Caco-2 (cell line): ENCODE measurements at regions not wholly inside any gene's neighbourhood (a gene's known extent, or its start where the extent isn't known, plus 50 kb on each side); places are given as distances from the start of the nearest gene placed in this dataset.

ENCODE experiments used
- BruUV-seq: library from RNA; stranded (reverse); fragments of 400-500 nt; replicated peaks from 2 replicates; lab custom pipeline; 2021; lab: Mats Ljungman, UMichigan
- CTCF ChIA-PET: fragments of 300-600 bp; sonication (Branson Sonifier 250); formaldehyde crosslinking; loops from one replicate; lab custom pipeline; 2022; ENCODE audit warnings: antibody characterized with exemption; lab: Charles Lee
- POLR2A ChIA-PET: fragments of 300-600 bp; sonication (Branson Sonifier 250); formaldehyde crosslinking; loops from one replicate; lab custom pipeline; 2022; ENCODE audit warnings: antibody characterized with exemption; lab: Charles Lee
- DNase-seq, 2 experiments: peaks; one replicate each; pipeline versions ENCODE4 v3.0.0 to v3.0.0-alpha.2; 2020 to 2022
- H3K27me3 ChIP-seq: replicated peaks from 2 replicates; pipeline ENCODE4 v1.6.0; 2011; ENCODE audit warnings: low read length; ENCODE audit not compliant: control insufficient read depth, insufficient read depth
- H3K36me3 ChIP-seq: 2 replicates; pipeline ENCODE4 v1.5.1; 2011; ENCODE audit warnings: low read length; ENCODE audit not compliant: control insufficient read depth, insufficient read depth
- H3K4me1 ChIP-seq: fragments of 250-450 bp; sonication (Bioruptor Pico); 2 replicates; pipeline ENCODE4 v1.5.1; 2020; ENCODE audit warnings: mild to moderate bottlenecking
- H3K4me3 ChIP-seq: 2 replicates; pipeline ENCODE4 v1.5.1; 2011; ENCODE audit warnings: low read depth, mild to moderate bottlenecking, control low read depth, low read length
- H3K9me3 ChIP-seq: fragments of 250-450 bp; sonication (Bioruptor Pico); 2 replicates; pipeline ENCODE4 v1.5.1; 2020; ENCODE audit warnings: mild to moderate bottlenecking, moderate library complexity
- H3K27ac Mint-ChIP-seq: one replicate; pipeline ENCODE4 v1.8.0; 2022; ENCODE audit warnings: mixed read lengths; ENCODE audit not compliant: unreplicated experiment
- H3K27me3 Mint-ChIP-seq: one replicate; pipeline ENCODE4 v1.8.0; 2022; ENCODE audit warnings: mixed read lengths; ENCODE audit not compliant: insufficient read depth, unreplicated experiment
- H3K36me3 Mint-ChIP-seq: one replicate; pipeline ENCODE4 v1.8.0; 2022; ENCODE audit warnings: mild to moderate bottlenecking, mixed read lengths; ENCODE audit not compliant: insufficient read depth, unreplicated experiment
- H3K4me1 Mint-ChIP-seq: one replicate; pipeline ENCODE4 v1.8.0; 2022; ENCODE audit warnings: low read depth, mixed read lengths; ENCODE audit not compliant: unreplicated experiment
- H3K4me3 Mint-ChIP-seq: one replicate; pipeline ENCODE4 v1.8.0; 2022; ENCODE audit warnings: mild to moderate bottlenecking, moderate library complexity, mixed read lengths; ENCODE audit not compliant: unreplicated experiment
- H3K9me3 Mint-ChIP-seq: one replicate; pipeline ENCODE4 v1.8.0; 2022; ENCODE audit warnings: mixed read lengths; ENCODE audit not compliant: unreplicated experiment
- intact Hi-C: fragments of 100-400 bp; cut with micrococcal nuclease; formaldehyde crosslinking; loops from one replicate; pipeline ENCODE4 v1.10.0; 2022; ENCODE audit not compliant: unreplicated experiment
- TF ChIP-seq, protein P1 (sequence below), 2 experiments: fragments of 200-600 bp in 1 of 2; IDR thresholded peaks; 1 replicate in 1 of 2; 2 replicates in 1 of 2; pipeline versions ENCODE4 v1.5.1 to v1.8.0; 2011 to 2022; ENCODE audit warnings: antibody characterized with exemption in 1 of 2, control low read depth in 1 of 2, inconsistent platforms in 1 of 2, low read depth in 1 of 2, low read length in 1 of 2, mild to moderate bottlenecking in 1 of 2, moderate library complexity in 1 of 2; ENCODE audit not compliant: insufficient read depth in 1 of 2, severe bottlenecking in 1 of 2, unreplicated experiment in 1 of 2

- H3K36me3 ChIP-seq, result no peaks in the 10 kb centered on the region
Observed at GRCh38 chr15:94177112-94177511, 54.2 kb upstream of the MCTP2 start.

GRCh38 chr15:94175420-94175819 lies 55.9 kb upstream of the MCTP2 start:
- H3K36me3 ChIP-seq, result no peaks in the 10 kb centered on the region
- ChIA-PET POLR2A (no interaction called here), CTCF (no interaction called here)
- H3K4me3 ChIP-seq, result no peak overlapping the region
- Mint-ChIP-seq H3K36me3 (no peaks in the 10 kb centered on the region), H3K4me3 (no peak overlapping the region), H3K27me3 (peaks cover 3% of the 10 kb centered on the region), H3K27ac (no peak overlapping the region), H3K9me3 (no peaks in the 10 kb centered on the region), H3K4me1 (no peaks in the 10 kb centered on the region)
- no peaks in the 10 kb centered on the region for H3K9me3 ChIP-seq
- no peak for DNase-seq
- BruUV-seq, result no TSS peak
- intact Hi-C loops, result no loop called here
- TF ChIP-seq, protein P1, sequence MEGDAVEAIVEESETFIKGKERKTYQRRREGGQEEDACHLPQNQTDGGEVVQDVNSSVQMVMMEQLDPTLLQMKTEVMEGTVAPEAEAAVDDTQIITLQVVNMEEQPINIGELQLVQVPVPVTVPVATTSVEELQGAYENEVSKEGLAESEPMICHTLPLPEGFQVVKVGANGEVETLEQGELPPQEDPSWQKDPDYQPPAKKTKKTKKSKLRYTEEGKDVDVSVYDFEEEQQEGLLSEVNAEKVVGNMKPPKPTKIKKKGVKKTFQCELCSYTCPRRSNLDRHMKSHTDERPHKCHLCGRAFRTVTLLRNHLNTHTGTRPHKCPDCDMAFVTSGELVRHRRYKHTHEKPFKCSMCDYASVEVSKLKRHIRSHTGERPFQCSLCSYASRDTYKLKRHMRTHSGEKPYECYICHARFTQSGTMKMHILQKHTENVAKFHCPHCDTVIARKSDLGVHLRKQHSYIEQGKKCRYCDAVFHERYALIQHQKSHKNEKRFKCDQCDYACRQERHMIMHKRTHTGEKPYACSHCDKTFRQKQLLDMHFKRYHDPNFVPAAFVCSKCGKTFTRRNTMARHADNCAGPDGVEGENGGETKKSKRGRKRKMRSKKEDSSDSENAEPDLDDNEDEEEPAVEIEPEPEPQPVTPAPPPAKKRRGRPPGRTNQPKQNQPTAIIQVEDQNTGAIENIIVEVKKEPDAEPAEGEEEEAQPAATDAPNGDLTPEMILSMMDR (IDR thresholded peaks at IDR 0.05; ENCODE audit: insufficient read depth in 1 of 2, low read depth in 1 of 2, low read length in 1 of 2, severe bottlenecking in 1 of 2, unreplicated experiment in 1 of 2), result no peak
- H3K27me3 ChIP-seq, result no peaks in the 10 kb centered on the region
- no peaks in the 10 kb centered on the region for H3K4me1 ChIP-seq

More at GRCh38 chr15:94177112-94177511, 54.2 kb upstream of the MCTP2 start:
- DNase-seq, result no peak
- no peaks in the 10 kb centered on the region for H3K36me3 Mint-ChIP-seq
- H3K27me3 Mint-ChIP-seq, result peaks cover 3% of the 10 kb centered on the region
- H3K4me3 Mint-ChIP-seq, result no peak overlapping the region
- H3K27me3 ChIP-seq, result no peaks in the 10 kb centered on the region
- no peaks in the 10 kb centered on the region for H3K9me3 ChIP-seq
- no peaks in the 10 kb centered on the region for H3K4me1 Mint-ChIP-seq
- no TSS peak for BruUV-seq
- no peak overlapping the region for H3K4me3 ChIP-seq
- ChIA-PET CTCF (no interaction called here), POLR2A (no interaction called here)
- TF ChIP-seq, protein P1 (IDR thresholded peaks at IDR 0.05; ENCODE audit: insufficient read depth in 1 of 2, low read depth in 1 of 2, low read length in 1 of 2, severe bottlenecking in 1 of 2, unreplicated experiment in 1 of 2), result no peak
- no peaks in the 10 kb centered on the region for H3K4me1 ChIP-seq
- no peak overlapping the region for H3K27ac Mint-ChIP-seq
- intact Hi-C loops, result no loop called here
- H3K9me3 Mint-ChIP-seq, result no peaks in the 10 kb centered on the region

GRCh38 chr15:94174399-94174802 lies 57.0 kb upstream of the MCTP2 start:
- ChIA-PET POLR2A (no interaction called here), CTCF (no interaction called here)

More at GRCh38 chr15:94174399-94174802, 57.0 kb upstream of the MCTP2 start:
- DNase-seq, result no peak
- H3K4me1 Mint-ChIP-seq, result no peaks in the 10 kb centered on the region
- H3K27me3 Mint-ChIP-seq, result peaks cover 3% of the 10 kb centered on the region
- H3K27ac Mint-ChIP-seq, result no peak overlapping the region
- H3K9me3 Mint-ChIP-seq, result no peaks in the 10 kb centered on the region
- no TSS peak for BruUV-seq
- Histone ChIP-seq H3K36me3 (no peaks in the 10 kb centered on the region), H3K4me1 (no peaks in the 10 kb centered on the region), H3K4me3 (no peak overlapping the region), H3K27me3 (no peaks in the 10 kb centered on the region), H3K9me3 (no peaks in the 10 kb centered on the region)
- no peak overlapping the region for H3K4me3 Mint-ChIP-seq
- H3K36me3 Mint-ChIP-seq, result no peaks in the 10 kb centered on the region
- intact Hi-C loops, result no loop called here
- TF ChIP-seq, protein P1 (IDR thresholded peaks at IDR 0.05; ENCODE audit: insufficient read depth in 1 of 2, low read depth in 1 of 2, low read length in 1 of 2, severe bottlenecking in 1 of 2, unreplicated experiment in 1 of 2), result no peak
